ENCODE measurements at regions not wholly inside any gene's neighbourhood (a gene's known extent, or its start where the extent isn't known, plus 50 kb on each side); places are given as distances from the start of the nearest gene placed in this dataset.

- TF ChIP-seq CTCF (conservative IDR thresholded peaks at IDR 0.05; ENCODE audit: low read depth in 2 of 2), result no peak
- TF ChIP-seq EZH2phosphoT487 (IDR thresholded peaks at IDR 0.05; ENCODE audit: unreplicated experiment), result no peak
- TF ChIP-seq POLR2AphosphoS5 (IDR thresholded peaks at IDR 0.05; ENCODE audit: low read depth), result no peak
- TF ChIP-seq, protein P1, sequence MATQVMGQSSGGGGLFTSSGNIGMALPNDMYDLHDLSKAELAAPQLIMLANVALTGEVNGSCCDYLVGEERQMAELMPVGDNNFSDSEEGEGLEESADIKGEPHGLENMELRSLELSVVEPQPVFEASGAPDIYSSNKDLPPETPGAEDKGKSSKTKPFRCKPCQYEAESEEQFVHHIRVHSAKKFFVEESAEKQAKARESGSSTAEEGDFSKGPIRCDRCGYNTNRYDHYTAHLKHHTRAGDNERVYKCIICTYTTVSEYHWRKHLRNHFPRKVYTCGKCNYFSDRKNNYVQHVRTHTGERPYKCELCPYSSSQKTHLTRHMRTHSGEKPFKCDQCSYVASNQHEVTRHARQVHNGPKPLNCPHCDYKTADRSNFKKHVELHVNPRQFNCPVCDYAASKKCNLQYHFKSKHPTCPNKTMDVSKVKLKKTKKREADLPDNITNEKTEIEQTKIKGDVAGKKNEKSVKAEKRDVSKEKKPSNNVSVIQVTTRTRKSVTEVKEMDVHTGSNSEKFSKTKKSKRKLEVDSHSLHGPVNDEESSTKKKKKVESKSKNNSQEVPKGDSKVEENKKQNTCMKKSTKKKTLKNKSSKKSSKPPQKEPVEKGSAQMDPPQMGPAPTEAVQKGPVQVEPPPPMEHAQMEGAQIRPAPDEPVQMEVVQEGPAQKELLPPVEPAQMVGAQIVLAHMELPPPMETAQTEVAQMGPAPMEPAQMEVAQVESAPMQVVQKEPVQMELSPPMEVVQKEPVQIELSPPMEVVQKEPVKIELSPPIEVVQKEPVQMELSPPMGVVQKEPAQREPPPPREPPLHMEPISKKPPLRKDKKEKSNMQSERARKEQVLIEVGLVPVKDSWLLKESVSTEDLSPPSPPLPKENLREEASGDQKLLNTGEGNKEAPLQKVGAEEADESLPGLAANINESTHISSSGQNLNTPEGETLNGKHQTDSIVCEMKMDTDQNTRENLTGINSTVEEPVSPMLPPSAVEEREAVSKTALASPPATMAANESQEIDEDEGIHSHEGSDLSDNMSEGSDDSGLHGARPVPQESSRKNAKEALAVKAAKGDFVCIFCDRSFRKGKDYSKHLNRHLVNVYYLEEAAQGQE (IDR thresholded peaks at IDR 0.05; ENCODE audit: unreplicated experiment), result no peak
- no peak for TF ChIP-seq ZNF114 (CRISPR knock-in tag; IDR thresholded peaks at IDR 0.05)
- TF ChIP-seq EZH2 (IDR thresholded peaks at IDR 0.05; ENCODE audit: low read depth, unreplicated experiment), result no peak
- TF ChIP-seq JUNB (IDR thresholded peaks at IDR 0.05; ENCODE audit: unreplicated experiment), result no peak
- no peak for TF ChIP-seq CREB1 (CRISPR knock-in tag; IDR thresholded peaks at IDR 0.05; ENCODE audit: low read depth)
Observed at GRCh38 chr14:45715946-45716345, 462.9 kb upstream of the MIS18BP1 start.

All from GM23338 (cell line).